Body of pancreas (tissue), 4 donors: ENCODE measurements at regions not wholly inside any gene's neighbourhood (a gene's known extent, or its start where the extent isn't known, plus 50 kb on each side); places are given as distances from the start of the nearest gene placed in this dataset.
A peak's percentile ranks its signal among the peaks of the same experiment; 100 is the strongest.

Experiments
- ATAC-seq: fragments of 150-250 bp; one replicate; pipeline ENCODE4 v1.9.1; 2016
- DNase-seq, 4 donors: peaks; one replicate each; pipeline ENCODE4 v3.0.0-alpha.2; 2019
- H3K27ac ChIP-seq, 4 donors: fragments of 200-600 bp; sonication (generic); 1 replicate in 3 of 4; 2 replicates in 1 of 4; pipeline versions ENCODE4 v1.5.1 to v1.6.1; 2016 to 2019; ENCODE audit warnings: mild to moderate bottlenecking in 1 of 4, mixed read lengths in 1 of 4, moderate library complexity in 1 of 4
- H3K27me3 ChIP-seq, 2 donors: fragments of 200-600 bp; sonication (generic); one replicate each; pipeline ENCODE4 v1.6.0; 2016; ENCODE audit warnings: mild to moderate bottlenecking in 1 of 2
- H3K36me3 ChIP-seq, 2 donors: fragments of 200-600 bp; sonication (generic); replicated peaks in 1 of 2; 2 replicates each; pipeline ENCODE4 v1.5.1; 2016; ENCODE audit warnings: low read depth in 2 of 2; ENCODE audit not compliant: insufficient read depth in 1 of 2
- H3K4me1 ChIP-seq: fragments of 200-600 bp; sonication (generic); one replicate; pipeline ENCODE4 v1.6.0; 2016
- H3K4me3 ChIP-seq, 2 donors: fragments of 200-600 bp; sonication (generic); 1 replicate in 1 of 2; 2 replicates in 1 of 2; pipeline ENCODE4 v1.5.1; 2016 to 2019
- H3K9me3 ChIP-seq, 3 donors: fragments of 200-600 bp; sonication (generic); 1 replicate in 2 of 3; 2 replicates in 1 of 3; pipeline ENCODE4 v1.5.1; 2016
- POLR2A ChIP-seq, 3 donors: fragments of 450-650 bp; IDR thresholded peaks; one replicate each; pipeline ENCODE4 v1.6.1; 2016; ENCODE audit warnings: antibody characterized with exemption in 3 of 3, mild to moderate bottlenecking in 2 of 3
- WGBS, 2 donors: methylation state at CpG; one replicate each; pipeline ENCODE4 v1.1.5; 2017; 5-methylcytosine and 5-hydroxymethylcytosine counted together
- intact Hi-C: fragments of 100-400 bp; cut with DNase I; formaldehyde crosslinking; loops from one replicate; pipeline ENCODE4 v1.15.1; 2023
- TF ChIP-seq, protein P1 (sequence below), 7 experiments: fragments of 450-650 bp in 4 of 7; fragments of 200-600 bp in 3 of 7; sonication (generic) in 3 of 7; IDR thresholded peaks; one replicate each; pipeline ENCODE4 v1.5.1; 2016 to 2019; ENCODE audit warnings: antibody characterized with exemption in 7 of 7

DNA sequence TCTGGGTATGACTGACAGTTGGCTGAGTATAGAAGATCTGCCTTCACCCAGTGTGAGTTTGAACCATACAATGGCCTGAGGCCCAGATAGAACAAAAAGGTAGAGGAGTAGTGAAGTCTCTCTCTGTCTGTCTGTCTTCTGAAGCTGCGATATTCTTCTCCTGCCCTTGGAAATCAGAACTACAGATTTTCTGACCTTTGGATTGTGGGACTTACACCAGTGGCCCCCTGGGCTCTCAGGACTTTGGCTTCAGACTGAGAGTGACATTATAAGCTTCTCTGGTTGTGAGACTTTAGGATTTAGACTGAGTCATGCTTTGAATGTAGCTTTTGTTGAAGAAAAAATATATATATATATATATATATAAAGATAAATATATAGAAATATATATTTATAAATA is 1235.0 kb upstream of the ADGRL4 start:
- no peak for DNase-seq
- ATAC-seq, result no peak
- no peaks in the 10 kb centered on the region for H3K36me3 ChIP-seq
- H3K4me3 ChIP-seq, result no peak overlapping the region
- no peaks in the 10 kb centered on the region for H3K4me1 ChIP-seq
- intact Hi-C loops, result no loop called here
- TF ChIP-seq, protein P1, sequence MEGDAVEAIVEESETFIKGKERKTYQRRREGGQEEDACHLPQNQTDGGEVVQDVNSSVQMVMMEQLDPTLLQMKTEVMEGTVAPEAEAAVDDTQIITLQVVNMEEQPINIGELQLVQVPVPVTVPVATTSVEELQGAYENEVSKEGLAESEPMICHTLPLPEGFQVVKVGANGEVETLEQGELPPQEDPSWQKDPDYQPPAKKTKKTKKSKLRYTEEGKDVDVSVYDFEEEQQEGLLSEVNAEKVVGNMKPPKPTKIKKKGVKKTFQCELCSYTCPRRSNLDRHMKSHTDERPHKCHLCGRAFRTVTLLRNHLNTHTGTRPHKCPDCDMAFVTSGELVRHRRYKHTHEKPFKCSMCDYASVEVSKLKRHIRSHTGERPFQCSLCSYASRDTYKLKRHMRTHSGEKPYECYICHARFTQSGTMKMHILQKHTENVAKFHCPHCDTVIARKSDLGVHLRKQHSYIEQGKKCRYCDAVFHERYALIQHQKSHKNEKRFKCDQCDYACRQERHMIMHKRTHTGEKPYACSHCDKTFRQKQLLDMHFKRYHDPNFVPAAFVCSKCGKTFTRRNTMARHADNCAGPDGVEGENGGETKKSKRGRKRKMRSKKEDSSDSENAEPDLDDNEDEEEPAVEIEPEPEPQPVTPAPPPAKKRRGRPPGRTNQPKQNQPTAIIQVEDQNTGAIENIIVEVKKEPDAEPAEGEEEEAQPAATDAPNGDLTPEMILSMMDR (IDR thresholded peaks at IDR 0.05), result no peak
- TF ChIP-seq POLR2A (IDR thresholded peaks at IDR 0.05), result no peak
- H3K9me3 ChIP-seq, result no peaks in the 10 kb centered on the region
- WGBS, 2 donors, result 74 to 82% methylated on average over 1 of the region's 1 CpG
- H3K27ac ChIP-seq, result no peak overlapping the region
- no peaks in the 10 kb centered on the region for H3K27me3 ChIP-seq

DNA sequence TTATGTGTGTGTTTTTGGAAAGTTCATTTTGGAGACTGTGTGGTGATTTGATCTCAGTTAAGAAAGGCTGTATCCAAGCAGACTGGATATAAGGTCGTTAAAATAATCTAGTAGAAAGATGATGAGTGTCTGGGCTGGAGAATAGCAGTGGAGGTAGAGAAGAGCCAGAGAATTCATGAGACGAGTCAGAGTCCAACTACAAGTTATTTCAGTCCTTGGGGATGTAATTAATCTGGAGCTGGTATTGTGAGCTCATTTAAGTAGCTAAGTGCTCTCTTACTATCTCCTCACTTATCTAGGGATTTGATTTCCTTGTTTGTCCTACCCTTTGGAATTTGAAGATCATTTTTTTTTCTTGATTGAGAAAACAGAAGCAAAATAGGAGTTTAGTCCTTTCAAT is 1219.0 kb upstream of the ADGRL4 start:
- DNase-seq (no peak), ATAC-seq (no peak)
- H3K9me3 ChIP-seq, result no peaks in the 10 kb centered on the region
- no peaks in the 10 kb centered on the region for H3K4me1 ChIP-seq
- no peak overlapping the region for H3K4me3 ChIP-seq
- no peaks in the 10 kb centered on the region for H3K27me3 ChIP-seq
- intact Hi-C loops, result no loop called here
- TF ChIP-seq, protein P1 (IDR thresholded peaks at IDR 0.05), result no peak
- TF ChIP-seq POLR2A (IDR thresholded peaks at IDR 0.05), result no peak
- no peak overlapping the region for H3K27ac ChIP-seq
- 42 to 55% methylated on average over 2 of the region's 2 CpGs for WGBS, 2 donors
- no peaks in the 10 kb centered on the region for H3K36me3 ChIP-seq

DNA sequence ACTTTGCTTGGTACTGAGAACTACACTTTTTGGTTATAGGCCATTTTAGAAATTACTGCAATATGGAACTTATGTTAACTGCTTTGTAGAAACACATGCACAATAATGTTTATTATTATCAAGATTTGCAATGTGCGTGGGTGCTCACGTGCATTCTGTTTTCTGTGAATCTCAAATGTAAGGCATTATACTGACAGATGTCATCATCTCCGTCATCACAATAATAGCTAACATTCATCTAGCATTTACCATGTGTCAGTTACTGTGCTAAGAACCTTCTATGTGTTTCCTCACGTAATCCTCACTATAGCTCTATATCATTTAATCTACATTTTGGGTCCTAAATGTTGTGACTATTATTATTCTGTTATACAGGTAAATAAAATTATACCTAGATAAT is 1214.8 kb upstream of the ADGRL4 start:
- DNase-seq, result no peak
- ATAC-seq, result no peak
- Histone ChIP-seq H3K4me3 (no peak overlapping the region), H3K9me3 (no peaks in the 10 kb centered on the region), H3K4me1 (no peaks in the 10 kb centered on the region), H3K36me3 (no peaks in the 10 kb centered on the region), H3K27ac (no peak overlapping the region), H3K27me3 (no peaks in the 10 kb centered on the region)
- intact Hi-C loops, result no loop called here
- no peak for TF ChIP-seq POLR2A (IDR thresholded peaks at IDR 0.05)
- TF ChIP-seq, protein P1 (IDR thresholded peaks at IDR 0.05), result no peak
- 88 to 90% methylated on average over 4 of the region's 4 CpGs for WGBS, 2 donors

DNA sequence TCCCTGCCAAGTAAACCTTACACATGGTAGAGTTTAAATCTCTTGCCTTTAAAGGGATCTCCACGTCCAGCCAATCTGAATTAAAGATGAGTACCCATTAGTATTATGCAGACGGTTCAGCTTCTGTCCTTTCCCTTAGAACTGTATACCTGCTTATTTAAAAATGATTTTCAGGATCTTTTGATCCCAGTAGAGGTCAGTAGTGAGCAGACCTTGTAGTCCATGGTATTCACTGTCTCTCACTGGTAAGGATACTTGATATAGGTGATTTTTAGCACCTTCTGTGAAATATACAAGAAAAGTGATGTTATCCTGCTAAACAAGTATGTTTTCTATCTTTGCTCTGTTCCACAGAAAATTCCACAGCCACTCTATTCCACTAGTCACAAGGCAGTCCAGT is 1211.6 kb upstream of the ADGRL4 start:
- Histone ChIP-seq H3K27me3 (no peaks in the 10 kb centered on the region), H3K27ac (no peak overlapping the region), H3K4me1 (no peaks in the 10 kb centered on the region), H3K36me3 (no peaks in the 10 kb centered on the region), H3K4me3 (no peak overlapping the region), H3K9me3 (no peaks in the 10 kb centered on the region)
- ATAC-seq (peak; percentile 68), DNase-seq (no peak)
- 27 to 38% methylated on average over 2 of the region's 2 CpGs for WGBS, 2 donors
- intact Hi-C loops, result no loop called here
- TF ChIP-seq, protein P1 (IDR thresholded peaks at IDR 0.05), result peak in 6 of 7 experiments; percentile 29 to 41 (median 38)
- TF ChIP-seq POLR2A (IDR thresholded peaks at IDR 0.05), result no peak

DNA sequence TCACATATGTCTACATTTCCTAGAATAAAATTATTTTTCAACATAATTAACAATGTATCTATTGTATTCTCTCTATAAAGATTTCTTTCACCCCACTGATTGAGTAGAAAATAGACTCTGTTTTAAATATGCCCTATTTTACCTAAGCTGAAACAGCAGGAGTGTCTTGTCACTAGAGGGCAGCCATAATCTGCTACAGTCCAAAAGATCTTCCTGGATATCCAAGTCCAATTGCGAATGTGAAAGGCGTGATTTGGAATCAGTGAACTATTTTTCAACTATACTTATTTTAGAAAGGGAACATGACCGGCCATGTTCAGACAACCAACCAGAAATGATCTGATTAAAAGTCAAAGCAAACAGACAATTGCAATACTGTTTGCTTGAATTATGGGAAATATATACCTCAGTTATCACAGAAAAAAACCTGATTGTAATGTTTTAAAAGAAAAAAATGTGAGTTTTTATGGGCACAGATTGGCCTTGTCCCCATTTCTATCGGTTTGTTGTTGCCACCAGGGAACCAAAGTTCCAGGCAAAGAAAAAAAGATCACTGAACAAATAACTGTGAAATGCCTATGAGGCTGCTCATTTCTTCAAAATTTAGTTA is 1211.0 kb upstream of the ADGRL4 start:
- TF ChIP-seq POLR2A (IDR thresholded peaks at IDR 0.05), result no peak
- TF ChIP-seq, protein P1 (IDR thresholded peaks at IDR 0.05), result peak in 6 of 7 experiments; percentile 17 to 43 (median 30)
- no peaks in the 10 kb centered on the region for H3K4me1 ChIP-seq
- H3K27me3 ChIP-seq, result no peaks in the 10 kb centered on the region
- H3K4me3 ChIP-seq, result no peak overlapping the region
- ATAC-seq (peak; percentile 55), DNase-seq (peak in 2 of 4 donors; percentile 13)
- no peak overlapping the region for H3K27ac ChIP-seq
- H3K9me3 ChIP-seq, result no peaks in the 10 kb centered on the region
- H3K36me3 ChIP-seq, result no peaks in the 10 kb centered on the region
- WGBS, 2 donors, result 11 to 14% methylated on average over 4 of the region's 4 CpGs
- intact Hi-C loops, result no loop called here
